Glomerular visceral epithelial cell (primary cell): ENCODE measurements at regions not wholly inside any gene's neighbourhood (a gene's known extent, or its start where the extent isn't known, plus 50 kb on each side); places are given as distances from the start of the nearest gene placed in this dataset.
A peak's percentile ranks its signal among the peaks of the same experiment; 100 is the strongest.

Source experiments
- DNase-seq: peaks from one replicate; pipeline ENCODE4 v3.0.0-alpha.2; 2016; ENCODE audit errors: extremely low spot score

- no peak for DNase-seq
Measured at GRCh38 chr16:52235186-52235585, 311.8 kb downstream of the TOX3 start.

GRCh38 chr16:52234626-52235025 lies 312.3 kb downstream of the TOX3 start:
- DNase-seq, result no peak

GRCh38 chr16:52229471-52229870 lies 317.5 kb downstream of the TOX3 start:
- DNase-seq, result no peak

GRCh38 chr16:52227851-52228250 lies 319.1 kb downstream of the TOX3 start:
- DNase-seq, result no peak

- DNase-seq, result no peak
Measured at GRCh38 chr16:52212841-52213240, 334.1 kb downstream of the TOX3 start.

GRCh38 chr16:52209227-52209626 lies 337.7 kb downstream of the TOX3 start:
- DNase-seq, result no peak

- DNase-seq, result no peak
Measured at GRCh38 chr16:52203096-52203495, 343.8 kb downstream of the TOX3 start.

GRCh38 chr16:52193441-52193840 lies 353.5 kb downstream of the TOX3 start:
- no peak for DNase-seq

- peak; percentile 36 for DNase-seq
Measured at GRCh38 chr16:52191531-52192134, 355.3 kb downstream of the TOX3 start.

GRCh38 chr16:52184336-52184735 lies 362.6 kb downstream of the TOX3 start:
- DNase-seq, result no peak

GRCh38 chr16:52182840-52183239 lies 364.1 kb downstream of the TOX3 start:
- DNase-seq, result no peak

- no peak for DNase-seq
Measured at GRCh38 chr16:52174168-52174567, 372.8 kb downstream of the TOX3 start.

GRCh38 chr16:52171481-52171880 lies 375.5 kb downstream of the TOX3 start:
- no peak for DNase-seq

- no peak for DNase-seq
Measured at GRCh38 chr16:52167328-52167727, 379.6 kb downstream of the TOX3 start.

- DNase-seq, result no peak
Measured at GRCh38 chr16:52165961-52166360, 381.0 kb downstream of the TOX3 start.

GRCh38 chr16:52149003-52149402 lies 397.9 kb downstream of the TOX3 start:
- no peak for DNase-seq

GRCh38 chr16:52141871-52142270 lies 405.1 kb downstream of the TOX3 start:
- DNase-seq, result no peak

- no peak for DNase-seq
Measured at GRCh38 chr16:52128361-52128760, 418.6 kb downstream of the TOX3 start.

GRCh38 chr16:52123842-52124241 lies 423.1 kb downstream of the TOX3 start:
- no peak for DNase-seq

GRCh38 chr16:52123061-52123839 lies 423.7 kb downstream of the TOX3 start:
- no peak for DNase-seq

- no peak for DNase-seq
Measured at GRCh38 chr16:52117171-52117570, 429.8 kb downstream of the TOX3 start.

- DNase-seq, result no peak
Measured at GRCh38 chr16:52114379-52114778, 432.6 kb downstream of the TOX3 start.

GRCh38 chr16:52113533-52114183 lies 433.3 kb downstream of the TOX3 start:
- DNase-seq, result no peak
